ENCODE measurements at regions not wholly inside any gene's neighbourhood (a gene's known extent, or its start where the extent isn't known, plus 50 kb on each side); places are given as distances from the start of the nearest gene placed in this dataset.

GRCh38 chr12:128018067-128018466 lies 248.9 kb upstream of the TMEM132C start:
- ChIA-PET POLR2A (no interaction called here), CTCF (no interaction called here)
- BruUV-seq (replicated peaks), result no TSS peak
- no peak overlapping the region for H3K4me3 Mint-ChIP-seq (ENCODE audit: unreplicated experiment)
- intact Hi-C loops (cut with micrococcal nuclease), result no loop called here
- H3K36me3 Mint-ChIP-seq (ENCODE audit: insufficient read depth, unreplicated experiment), result no peaks in the 10 kb centered on the region
- H3K9me3 Mint-ChIP-seq (ENCODE audit: unreplicated experiment), result peaks cover 27% of the 10 kb centered on the region
- no peaks in the 10 kb centered on the region for H3K27me3 Mint-ChIP-seq (ENCODE audit: insufficient read depth, unreplicated experiment)
- TF ChIP-seq, protein P1, sequence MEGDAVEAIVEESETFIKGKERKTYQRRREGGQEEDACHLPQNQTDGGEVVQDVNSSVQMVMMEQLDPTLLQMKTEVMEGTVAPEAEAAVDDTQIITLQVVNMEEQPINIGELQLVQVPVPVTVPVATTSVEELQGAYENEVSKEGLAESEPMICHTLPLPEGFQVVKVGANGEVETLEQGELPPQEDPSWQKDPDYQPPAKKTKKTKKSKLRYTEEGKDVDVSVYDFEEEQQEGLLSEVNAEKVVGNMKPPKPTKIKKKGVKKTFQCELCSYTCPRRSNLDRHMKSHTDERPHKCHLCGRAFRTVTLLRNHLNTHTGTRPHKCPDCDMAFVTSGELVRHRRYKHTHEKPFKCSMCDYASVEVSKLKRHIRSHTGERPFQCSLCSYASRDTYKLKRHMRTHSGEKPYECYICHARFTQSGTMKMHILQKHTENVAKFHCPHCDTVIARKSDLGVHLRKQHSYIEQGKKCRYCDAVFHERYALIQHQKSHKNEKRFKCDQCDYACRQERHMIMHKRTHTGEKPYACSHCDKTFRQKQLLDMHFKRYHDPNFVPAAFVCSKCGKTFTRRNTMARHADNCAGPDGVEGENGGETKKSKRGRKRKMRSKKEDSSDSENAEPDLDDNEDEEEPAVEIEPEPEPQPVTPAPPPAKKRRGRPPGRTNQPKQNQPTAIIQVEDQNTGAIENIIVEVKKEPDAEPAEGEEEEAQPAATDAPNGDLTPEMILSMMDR (IDR thresholded peaks at IDR 0.05; ENCODE audit: unreplicated experiment), result no peak
- no peak for DNase-seq (ENCODE audit: unreplicated experiment)
- no peaks in the 10 kb centered on the region for H3K4me1 Mint-ChIP-seq (ENCODE audit: insufficient read depth, unreplicated experiment)
- H3K27ac Mint-ChIP-seq (ENCODE audit: low read depth, unreplicated experiment), result no peak overlapping the region

- CTCF ChIA-PET, result no interaction called here
- no peak overlapping the region for H3K27ac Mint-ChIP-seq (ENCODE audit: low read depth, unreplicated experiment)
- DNase-seq (ENCODE audit: unreplicated experiment), result no peak
- peaks cover 23% of the 10 kb centered on the region for H3K9me3 Mint-ChIP-seq (ENCODE audit: unreplicated experiment)
- H3K4me3 Mint-ChIP-seq (ENCODE audit: unreplicated experiment), result no peak overlapping the region
- POLR2A ChIA-PET, result no interaction called here
- H3K27me3 Mint-ChIP-seq (ENCODE audit: insufficient read depth, unreplicated experiment), result no peaks in the 10 kb centered on the region
- no TSS peak for BruUV-seq (replicated peaks)
- intact Hi-C loops (cut with micrococcal nuclease), result no loop called here
- no peaks in the 10 kb centered on the region for H3K4me1 Mint-ChIP-seq (ENCODE audit: insufficient read depth, unreplicated experiment)
- TF ChIP-seq, protein P1 (IDR thresholded peaks at IDR 0.05; ENCODE audit: unreplicated experiment), result no peak
- no peaks in the 10 kb centered on the region for H3K36me3 Mint-ChIP-seq (ENCODE audit: insufficient read depth, unreplicated experiment)
Measured at GRCh38 chr12:128019996-128020544, 246.9 kb upstream of the TMEM132C start.

DNA sequence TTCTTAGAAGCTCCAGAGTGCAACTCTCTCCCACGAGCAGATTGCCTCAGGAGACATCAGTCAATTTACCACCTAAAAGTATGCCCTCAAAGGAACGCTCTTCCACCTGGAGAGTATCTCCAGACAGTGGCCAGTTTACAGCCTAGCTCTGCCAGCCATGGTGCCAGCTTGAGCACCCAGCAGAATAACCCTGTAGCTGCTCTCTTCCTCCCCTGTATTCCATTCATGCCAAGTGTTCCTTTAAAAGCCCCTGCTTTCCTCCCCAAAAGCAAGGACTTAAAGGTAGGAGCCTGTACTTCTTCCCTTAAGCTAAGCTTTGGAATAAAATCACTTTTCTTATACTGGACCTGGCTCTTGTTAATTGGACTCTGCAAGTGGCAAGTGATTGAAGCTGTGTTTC lies 245.4 kb upstream of the TMEM132C start:
- no peaks in the 10 kb centered on the region for H3K27me3 Mint-ChIP-seq (ENCODE audit: insufficient read depth, unreplicated experiment)
- no peak overlapping the region for H3K4me3 Mint-ChIP-seq (ENCODE audit: unreplicated experiment)
- no peak for DNase-seq (ENCODE audit: unreplicated experiment)
- intact Hi-C loops (cut with micrococcal nuclease), result no loop called here
- POLR2A ChIA-PET, result no interaction called here
- H3K36me3 Mint-ChIP-seq (ENCODE audit: insufficient read depth, unreplicated experiment), result no peaks in the 10 kb centered on the region
- H3K4me1 Mint-ChIP-seq (ENCODE audit: insufficient read depth, unreplicated experiment), result no peaks in the 10 kb centered on the region
- no TSS peak for BruUV-seq (replicated peaks)
- peaks cover 33% of the 10 kb centered on the region for H3K9me3 Mint-ChIP-seq (ENCODE audit: unreplicated experiment)
- CTCF ChIA-PET, result interaction anchor here (0.8 kb wide), 1 partner anchor 1990 kb away, joined by 3 read pairs; no protein-coding TSS in a partner anchor
- H3K27ac Mint-ChIP-seq (ENCODE audit: low read depth, unreplicated experiment), result no peak overlapping the region
- TF ChIP-seq, protein P1 (IDR thresholded peaks at IDR 0.05; ENCODE audit: unreplicated experiment), result no peak

DNA sequence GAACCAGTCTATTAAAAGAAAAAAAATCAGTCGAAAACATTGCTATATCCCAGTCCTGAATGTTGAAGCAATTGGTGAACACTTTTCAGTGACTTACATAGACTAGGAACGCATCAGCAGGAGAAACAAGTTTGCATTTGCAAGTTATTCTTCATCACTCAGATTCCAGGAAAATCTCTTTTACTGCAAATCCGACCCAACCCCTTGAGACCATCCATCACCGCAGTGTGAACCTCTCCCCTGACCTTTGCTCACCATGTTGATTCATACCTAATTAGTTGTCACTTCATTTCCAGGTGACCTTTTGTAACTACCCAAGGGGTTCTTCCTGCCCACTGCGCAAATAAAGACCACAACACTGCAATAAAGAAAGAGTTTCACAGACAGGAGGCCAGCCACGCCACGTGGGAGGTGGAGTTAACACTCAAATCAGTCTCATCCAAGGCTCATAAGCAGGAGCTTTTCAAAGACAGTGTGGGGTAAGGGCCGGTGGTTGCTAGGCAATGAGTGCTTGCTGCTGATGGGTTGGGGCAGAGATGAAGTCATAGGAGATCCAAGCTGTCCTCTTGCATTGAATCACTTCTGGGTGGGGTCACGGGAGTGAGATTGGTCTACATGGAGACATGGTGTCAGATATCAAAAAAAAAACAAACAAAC lies 241.3 kb upstream of the TMEM132C start:
- CTCF ChIA-PET, result interaction anchor here (0.7 kb wide), 1 partner anchor 314 kb away, joined by 3 read pairs; no protein-coding TSS in a partner anchor
- POLR2A ChIA-PET, result no interaction called here
- Mint-ChIP-seq H3K4me1 (ENCODE audit: insufficient read depth, unreplicated experiment) (no peaks in the 10 kb centered on the region), H3K36me3 (ENCODE audit: insufficient read depth, unreplicated experiment) (no peaks in the 10 kb centered on the region), H3K4me3 (ENCODE audit: unreplicated experiment) (no peak overlapping the region), H3K27me3 (ENCODE audit: insufficient read depth, unreplicated experiment) (no peaks in the 10 kb centered on the region), H3K27ac (ENCODE audit: low read depth, unreplicated experiment) (no peak overlapping the region), H3K9me3 (ENCODE audit: unreplicated experiment) (peaks cover 35% of the 10 kb centered on the region)
- intact Hi-C loops (cut with micrococcal nuclease), result no loop called here
- BruUV-seq (replicated peaks), result no TSS peak
- DNase-seq (ENCODE audit: unreplicated experiment), result no peak
- TF ChIP-seq, protein P1 (IDR thresholded peaks at IDR 0.05; ENCODE audit: unreplicated experiment), result no peak
